ENCODE measurements at regions not wholly inside any gene's neighbourhood (a gene's known extent, or its start where the extent isn't known, plus 50 kb on each side); places are given as distances from the start of the nearest gene placed in this dataset.
"Not testable (repeated sequence)": the region's sequence is repeated elsewhere in the genome, so short reads cannot be mapped to it uniquely, and the experiment has no call there.

DNA sequence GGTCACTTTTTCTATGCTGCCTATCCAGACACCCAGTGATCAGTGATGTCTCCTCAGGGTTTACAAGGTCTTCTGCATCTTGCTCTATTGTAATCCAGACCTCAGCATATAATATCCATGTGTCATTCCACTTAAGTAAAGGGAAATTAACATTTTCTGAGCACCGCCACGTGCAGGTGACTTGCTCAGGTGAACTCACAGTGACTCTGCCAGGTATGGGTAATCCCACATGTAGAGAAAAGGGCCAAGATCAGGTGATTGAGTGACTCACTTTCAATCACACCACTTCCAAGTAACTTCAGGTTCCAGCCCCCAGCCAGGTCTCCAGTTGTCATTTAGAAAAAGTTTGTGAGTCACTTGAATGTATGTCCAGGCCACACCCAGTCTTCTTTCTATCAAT lies 140.2 kb downstream of the CDY2B start:
- TF ChIP-seq, protein P1, sequence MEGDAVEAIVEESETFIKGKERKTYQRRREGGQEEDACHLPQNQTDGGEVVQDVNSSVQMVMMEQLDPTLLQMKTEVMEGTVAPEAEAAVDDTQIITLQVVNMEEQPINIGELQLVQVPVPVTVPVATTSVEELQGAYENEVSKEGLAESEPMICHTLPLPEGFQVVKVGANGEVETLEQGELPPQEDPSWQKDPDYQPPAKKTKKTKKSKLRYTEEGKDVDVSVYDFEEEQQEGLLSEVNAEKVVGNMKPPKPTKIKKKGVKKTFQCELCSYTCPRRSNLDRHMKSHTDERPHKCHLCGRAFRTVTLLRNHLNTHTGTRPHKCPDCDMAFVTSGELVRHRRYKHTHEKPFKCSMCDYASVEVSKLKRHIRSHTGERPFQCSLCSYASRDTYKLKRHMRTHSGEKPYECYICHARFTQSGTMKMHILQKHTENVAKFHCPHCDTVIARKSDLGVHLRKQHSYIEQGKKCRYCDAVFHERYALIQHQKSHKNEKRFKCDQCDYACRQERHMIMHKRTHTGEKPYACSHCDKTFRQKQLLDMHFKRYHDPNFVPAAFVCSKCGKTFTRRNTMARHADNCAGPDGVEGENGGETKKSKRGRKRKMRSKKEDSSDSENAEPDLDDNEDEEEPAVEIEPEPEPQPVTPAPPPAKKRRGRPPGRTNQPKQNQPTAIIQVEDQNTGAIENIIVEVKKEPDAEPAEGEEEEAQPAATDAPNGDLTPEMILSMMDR (IDR thresholded peaks at IDR 0.05): not testable (repeated sequence)
- not testable (repeated sequence) for TF ChIP-seq EP300, POLR2A (IDR thresholded peaks at IDR 0.05)

Data from upper lobe of left lung (tissue), 4 donors.